Endothelial cell of umbilical vein (primary cell): ENCODE measurements at regions not wholly inside any gene's neighbourhood (a gene's known extent, or its start where the extent isn't known, plus 50 kb on each side); places are given as distances from the start of the nearest gene placed in this dataset.

Experiments
- BruUV-seq: library from RNA; stranded (reverse); fragments of 400-500 nt; replicated peaks from 2 replicates; lab custom pipeline; 2021; lab: Mats Ljungman, UMichigan
- CTCF ChIA-PET: fragments of 300-600, 350-600 bp; sonication (Branson Sonifier 250); formaldehyde crosslinking; loops from one replicate; lab custom pipeline; 2021; ENCODE audit warnings: antibody characterized with exemption, inconsistent platforms; lab: Charles Lee
- POLR2A ChIA-PET: fragments of 300-600, 350-600 bp; sonication (Branson Sonifier 250); formaldehyde crosslinking; loops from one replicate; lab custom pipeline; 2021; ENCODE audit warnings: antibody characterized with exemption, inconsistent platforms; lab: Charles Lee
- DNase-seq: peaks from one replicate; pipeline ENCODE4 v3.0.0-alpha.2; 2011; ENCODE audit warnings: low read depth, low spot score
- FAIRE-seq: peaks from 2 replicates; lab custom pipeline; 2011; peaks lifted over from hg19 to GRCh38; lab: Jason Lieb, UNC
- H2AFZ ChIP-seq: 2 replicates; pipeline ENCODE4 v1.6.0; 2012; ENCODE audit warnings: low read depth, low read length, control low read depth, inconsistent platforms
- H3K27ac ChIP-seq: 2 replicates; pipeline ENCODE4 v1.5.1; 2011; ENCODE audit warnings: low read depth, mild to moderate bottlenecking, control low read depth, low read length, moderate library complexity; ENCODE audit not compliant: insufficient read depth
- H3K27me3 ChIP-seq, 2 experiments: 2 replicates each; pipeline versions ENCODE4 v1.6.0 to v1.6.1; 2011; ENCODE audit warnings: low read length in 2 of 2, mixed read lengths in 1 of 2; ENCODE audit not compliant: control insufficient read depth in 2 of 2, insufficient read depth in 2 of 2
- H3K36me3 ChIP-seq, 2 experiments: 2 replicates in 1 of 2; 3 replicates in 1 of 2; pipeline ENCODE4 v1.5.1; 2011; ENCODE audit warnings: low read length in 2 of 2, mild to moderate bottlenecking in 1 of 2, moderate library complexity in 1 of 2; ENCODE audit not compliant: control insufficient read depth in 2 of 2, insufficient read depth in 2 of 2; ENCODE audit errors: extremely low read depth in 1 of 2
- H3K4me1 ChIP-seq: 3 replicates; pipeline ENCODE4 v1.5.1; 2011; ENCODE audit warnings: mild to moderate bottlenecking, low read length; ENCODE audit not compliant: control insufficient read depth, insufficient read depth; ENCODE audit errors: extremely low read depth
- H3K4me2 ChIP-seq: 2 replicates; pipeline ENCODE4 v1.6.1; 2011; ENCODE audit warnings: low read length, control low read depth, mixed read lengths; ENCODE audit not compliant: insufficient read depth
- H3K4me3 ChIP-seq, 3 experiments: fragments of 200-600 bp in 1 of 3; sonication (generic), shearing (Covaris generic) in 1 of 3; replicated peaks in 1 of 3; 2 replicates each; pipeline ENCODE4 v1.5.1; 2011 to 2016; ENCODE audit warnings: control low read depth in 3 of 3, low read length in 3 of 3, mild to moderate bottlenecking in 2 of 3, inconsistent platforms in 1 of 3, low read depth in 1 of 3, moderate library complexity in 1 of 3; ENCODE audit not compliant: insufficient read depth in 1 of 3
- H3K79me2 ChIP-seq: 2 replicates; pipeline ENCODE4 v1.6.0; 2012; ENCODE audit warnings: low read length, inconsistent platforms; ENCODE audit not compliant: control insufficient read depth, insufficient read depth
- H3K9ac ChIP-seq: replicated peaks from 2 replicates; pipeline ENCODE3; 2011; ENCODE audit warnings: low read length, control low read depth; ENCODE audit not compliant: insufficient read depth; ENCODE audit errors: extremely low read depth
- H3K9me1 ChIP-seq: replicated peaks from 3 replicates; pipeline ENCODE4 v1.6.0; 2011; ENCODE audit warnings: mild to moderate bottlenecking, low read length; ENCODE audit not compliant: control insufficient read depth, insufficient read depth; ENCODE audit errors: extremely low read depth
- H3K9me3 ChIP-seq: replicated peaks from 2 replicates; pipeline ENCODE4 v1.5.1; 2012; ENCODE audit warnings: low read length, inconsistent platforms; ENCODE audit not compliant: control insufficient read depth, insufficient read depth
- H4K20me1 ChIP-seq: replicated peaks from 2 replicates; pipeline ENCODE3; 2011; ENCODE audit warnings: mild to moderate bottlenecking, low read length; ENCODE audit not compliant: control insufficient read depth, insufficient read depth; ENCODE audit errors: extremely low read depth
- FOS ChIP-seq: IDR thresholded peaks from 2 replicates; pipeline ENCODE4 v1.6.1; 2011; ENCODE audit warnings: mild to moderate bottlenecking, low read length, moderate library complexity, borderline replicate concordance; ENCODE audit not compliant: insufficient read depth
- GATA2 ChIP-seq: IDR thresholded peaks from 2 replicates; pipeline ENCODE4 v1.7.0; 2011; ENCODE audit warnings: low read depth, mild to moderate bottlenecking, moderate library complexity, mixed read lengths, low read length; ENCODE audit not compliant: insufficient read length, insufficient read depth
- JUN ChIP-seq: IDR thresholded peaks from 2 replicates; pipeline ENCODE4 v1.6.1; 2011; ENCODE audit warnings: borderline replicate concordance, low read depth; ENCODE audit not compliant: insufficient read length, insufficient read depth
- MYC ChIP-seq: IDR thresholded peaks from one replicate; pipeline ENCODE4 v1.6.1; 2011; ENCODE audit warnings: mild to moderate bottlenecking, low read depth, low read length
- POLR2A ChIP-seq: IDR thresholded peaks from 2 replicates; pipeline ENCODE4 v1.6.1; 2012; ENCODE audit warnings: low read depth, mild to moderate bottlenecking, control low read depth, low read length
- POLR2AphosphoS5 ChIP-seq: IDR thresholded peaks from 2 replicates; pipeline ENCODE4 v1.6.1; 2012; ENCODE audit warnings: low read depth, mild to moderate bottlenecking, control low read depth, low read length, moderate library complexity; ENCODE audit not compliant: insufficient read depth
- dilution Hi-C: fragments of 300-500 bp; cut with MboI; formaldehyde crosslinking; loops from one replicate; pipeline ENCODE4 v1.15.0; 2019; ENCODE audit warnings: low sequenced_read_pairs; ENCODE audit not compliant: extremely low pct_ligation_motif_present
- intact Hi-C: fragments of 100-400 bp; cut with micrococcal nuclease; formaldehyde crosslinking; loops from one replicate; pipeline ENCODE4 v1.10.0; 2022
- TF ChIP-seq, protein P1 (sequence below), 2 donors: IDR thresholded peaks; 1 replicate in 1 of 2; 2 replicates in 1 of 2; pipeline ENCODE4 v1.5.1; 2011; ENCODE audit warnings: low read length in 2 of 2, mild to moderate bottlenecking in 2 of 2, moderate library complexity in 2 of 2, control low read depth in 1 of 2, inconsistent platforms in 1 of 2, low read depth in 1 of 2; ENCODE audit not compliant: insufficient read depth in 1 of 2; ENCODE audit errors: extremely low read depth in 1 of 2
- TF ChIP-seq, protein P2 (sequence below): IDR thresholded peaks from 2 replicates; pipeline ENCODE4 v1.6.1; 2011; ENCODE audit not compliant: insufficient read depth, insufficient read length

DNA sequence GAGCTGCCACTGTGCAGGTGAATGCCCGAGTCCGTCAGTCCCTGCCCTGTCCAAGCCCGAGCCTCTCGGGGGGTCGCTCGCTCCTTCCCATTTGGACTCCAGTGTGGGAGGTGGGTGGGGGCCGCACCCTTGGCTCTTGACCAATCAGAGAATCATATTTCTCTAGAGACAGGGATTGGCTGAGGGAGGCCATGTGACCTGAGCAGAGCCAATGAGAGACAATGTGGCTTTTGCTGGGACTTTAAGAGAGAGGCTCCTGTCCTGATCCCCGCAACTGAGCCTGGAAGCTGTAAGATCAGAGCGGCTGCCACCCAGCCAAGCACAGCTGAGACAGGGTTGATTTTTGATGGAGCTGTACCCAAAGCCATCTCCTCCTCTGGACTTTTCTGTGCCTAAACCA is 199.3 kb downstream of the TFAP2C start:
- Histone ChIP-seq H3K4me1 (no peaks in the 10 kb centered on the region), H3K9ac (no peak overlapping the region), H3K4me3 (no peak overlapping the region), H4K20me1 (no peaks in the 10 kb centered on the region), H3K9me3 (no peaks in the 10 kb centered on the region), H2AFZ (no peak overlapping the region), H3K79me2 (no peaks in the 10 kb centered on the region), H3K4me2 (no peak overlapping the region), H3K9me1 (no peaks in the 10 kb centered on the region), H3K27ac (no peak overlapping the region), H3K36me3 (no peaks in the 10 kb centered on the region), H3K27me3 (no peaks in the 10 kb centered on the region)
- no TSS peak for BruUV-seq
- ChIA-PET CTCF (no interaction called here), POLR2A (no interaction called here)
- intact Hi-C loops (no loop called here), dilution Hi-C loops (no loop called here)
- FAIRE-seq = no peak
- TF ChIP-seq, protein P1, sequence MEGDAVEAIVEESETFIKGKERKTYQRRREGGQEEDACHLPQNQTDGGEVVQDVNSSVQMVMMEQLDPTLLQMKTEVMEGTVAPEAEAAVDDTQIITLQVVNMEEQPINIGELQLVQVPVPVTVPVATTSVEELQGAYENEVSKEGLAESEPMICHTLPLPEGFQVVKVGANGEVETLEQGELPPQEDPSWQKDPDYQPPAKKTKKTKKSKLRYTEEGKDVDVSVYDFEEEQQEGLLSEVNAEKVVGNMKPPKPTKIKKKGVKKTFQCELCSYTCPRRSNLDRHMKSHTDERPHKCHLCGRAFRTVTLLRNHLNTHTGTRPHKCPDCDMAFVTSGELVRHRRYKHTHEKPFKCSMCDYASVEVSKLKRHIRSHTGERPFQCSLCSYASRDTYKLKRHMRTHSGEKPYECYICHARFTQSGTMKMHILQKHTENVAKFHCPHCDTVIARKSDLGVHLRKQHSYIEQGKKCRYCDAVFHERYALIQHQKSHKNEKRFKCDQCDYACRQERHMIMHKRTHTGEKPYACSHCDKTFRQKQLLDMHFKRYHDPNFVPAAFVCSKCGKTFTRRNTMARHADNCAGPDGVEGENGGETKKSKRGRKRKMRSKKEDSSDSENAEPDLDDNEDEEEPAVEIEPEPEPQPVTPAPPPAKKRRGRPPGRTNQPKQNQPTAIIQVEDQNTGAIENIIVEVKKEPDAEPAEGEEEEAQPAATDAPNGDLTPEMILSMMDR (IDR thresholded peaks at IDR 0.05; ENCODE audit: extremely low read depth in 1 of 2, insufficient read depth in 1 of 2, low read depth in 1 of 2, low read length in 2 of 2) = no peak
- TF ChIP-seq, protein P2, sequence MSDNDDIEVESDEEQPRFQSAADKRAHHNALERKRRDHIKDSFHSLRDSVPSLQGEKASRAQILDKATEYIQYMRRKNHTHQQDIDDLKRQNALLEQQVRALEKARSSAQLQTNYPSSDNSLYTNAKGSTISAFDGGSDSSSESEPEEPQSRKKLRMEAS = no peak
- TF ChIP-seq GATA2 (no peak), POLR2A (no peak)
- DNase-seq = no peak

DNA sequence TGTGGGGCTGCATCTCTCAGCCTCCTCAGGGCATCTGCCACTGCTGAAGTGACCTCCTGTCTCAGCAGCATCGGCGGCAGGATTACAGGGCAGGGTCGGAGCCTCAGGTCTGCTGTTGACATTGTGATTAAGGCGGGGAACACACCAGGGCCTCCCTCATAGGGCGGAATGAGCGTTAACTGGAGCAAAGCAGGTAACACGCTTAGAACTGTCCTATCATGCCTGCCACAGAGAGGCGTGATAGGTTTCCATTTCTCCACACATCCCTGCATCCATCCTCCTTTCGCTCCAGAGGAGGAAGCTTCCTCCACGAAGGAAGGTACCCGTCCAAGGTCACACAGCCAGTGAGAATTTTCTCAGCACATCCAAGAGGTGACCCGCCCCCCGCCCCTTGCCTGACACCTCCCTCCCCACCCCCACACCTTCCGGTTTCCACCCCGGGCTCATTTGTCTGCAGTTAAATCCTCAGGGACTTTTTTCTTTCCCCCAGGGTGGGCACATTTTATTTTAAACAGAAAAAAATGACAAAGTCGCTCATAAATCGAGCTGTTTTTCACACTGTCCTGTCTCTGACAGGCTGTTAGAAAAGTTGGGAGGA is 200.8 kb downstream of the TFAP2C start:
- H3K36me3 ChIP-seq = no peaks in the 10 kb centered on the region
- no peak overlapping the region for H3K9ac ChIP-seq
- no peak for DNase-seq
- H3K79me2 ChIP-seq = no peaks in the 10 kb centered on the region
- H3K4me1 ChIP-seq = no peaks in the 10 kb centered on the region
- H3K4me3 ChIP-seq = no peak overlapping the region
- intact Hi-C loops (no loop called here), dilution Hi-C loops (no loop called here)
- no peak for FAIRE-seq
- no peak overlapping the region for H2AFZ ChIP-seq
- ChIA-PET POLR2A (no interaction called here), CTCF (no interaction called here)
- H3K27me3 ChIP-seq = no peaks in the 10 kb centered on the region
- no peaks in the 10 kb centered on the region for H3K9me1 ChIP-seq
- TF ChIP-seq FOS = no peak
- TF ChIP-seq GATA2 = no peak
- TF ChIP-seq POLR2AphosphoS5 = no peak
- TF ChIP-seq, protein P1 (IDR thresholded peaks at IDR 0.05; ENCODE audit: extremely low read depth in 1 of 2, insufficient read depth in 1 of 2, low read depth in 1 of 2, low read length in 2 of 2) = no peak
- no peak for TF ChIP-seq MYC
- TF ChIP-seq JUN = no peak
- no peaks in the 10 kb centered on the region for H4K20me1 ChIP-seq
- H3K27ac ChIP-seq = no peak overlapping the region
- no peak overlapping the region for H3K4me2 ChIP-seq
- no TSS peak for BruUV-seq
- no peaks in the 10 kb centered on the region for H3K9me3 ChIP-seq
